H1 (cell line): ENCODE measurements at regions not wholly inside any gene's neighbourhood (a gene's known extent, or its start where the extent isn't known, plus 50 kb on each side); places are given as distances from the start of the nearest gene placed in this dataset.

ENCODE experiments used
- CTCF ChIA-PET: fragments of 300-600 bp; sonication (Branson Sonifier 250); formaldehyde crosslinking; loops from one replicate; lab custom pipeline; 2021; ENCODE audit not compliant: partially characterized antibody; lab: Charles Lee
- POLR2A ChIA-PET: fragments of 300-600 bp; sonication (Branson Sonifier 250); formaldehyde crosslinking; loops from one replicate; lab custom pipeline; 2021; ENCODE audit warnings: inconsistent platforms; ENCODE audit not compliant: partially characterized antibody; lab: Charles Lee
- DNase-seq, 2 experiments: peaks; one replicate each; pipeline versions ENCODE4 v3.0.0 to v3.0.0-alpha.2; 2010 to 2022; ENCODE audit warnings: low spot score in 2 of 2, low read depth in 1 of 2, mixed read lengths in 1 of 2
- FAIRE-seq: peaks from 2 replicates; lab custom pipeline; 2011; peaks lifted over from hg19 to GRCh38; lab: Jason Lieb, UNC
- H2AFZ ChIP-seq: 2 replicates; pipeline ENCODE4 v1.8.1; 2012; ENCODE audit warnings: low read length, inconsistent platforms
- H2AK5ac ChIP-seq: 2 replicates; pipeline ENCODE4 v1.6.1; 2013; ENCODE audit warnings: low read depth, low read length
- H2BK120ac ChIP-seq: replicated peaks from 2 replicates; pipeline ENCODE3; 2013; ENCODE audit warnings: low read depth, low read length, inconsistent platforms
- H2BK12ac ChIP-seq: 2 replicates; pipeline ENCODE4 v1.6.1; 2013; ENCODE audit warnings: low read depth, low read length
- H2BK15ac ChIP-seq: 2 replicates; pipeline ENCODE4 v1.6.1; 2013; ENCODE audit warnings: low read length
- H2BK20ac ChIP-seq: 2 replicates; pipeline ENCODE4 v1.6.1; 2013; ENCODE audit warnings: low read length
- H2BK5ac ChIP-seq: 2 replicates; pipeline ENCODE4 v1.6.1; 2013; ENCODE audit warnings: low read depth, low read length
- H3K14ac ChIP-seq: 2 replicates; pipeline ENCODE4 v1.6.1; 2013; ENCODE audit warnings: inconsistent platforms; ENCODE audit not compliant: insufficient read length
- H3K18ac ChIP-seq: 2 replicates; pipeline ENCODE4 v1.6.1; 2013; ENCODE audit warnings: low read length; ENCODE audit errors: extremely low read depth
- H3K23ac ChIP-seq: 2 replicates; pipeline ENCODE4 v1.6.1; 2013; ENCODE audit warnings: inconsistent platforms; ENCODE audit not compliant: insufficient read length
- H3K23me2 ChIP-seq: 2 replicates; pipeline ENCODE4 v1.6.1; 2013; ENCODE audit warnings: low read depth, low read length
- H3K27ac ChIP-seq: 2 replicates; pipeline ENCODE4 v1.6.1; 2011; ENCODE audit warnings: low read depth, low read length, inconsistent platforms
- H3K27me3 ChIP-seq, 4 experiments: replicated peaks in 1 of 4; 1 replicate in 1 of 4; 2 replicates in 3 of 4; pipeline versions ENCODE4 v1.6.1 to v1.8.1; 2011 to 2013; ENCODE audit warnings: low read length in 3 of 4, mild to moderate bottlenecking in 3 of 4, inconsistent platforms in 2 of 4, mixed read lengths in 2 of 4, moderate library complexity in 1 of 4; ENCODE audit not compliant: control insufficient read depth in 3 of 4, insufficient read depth in 3 of 4; ENCODE audit errors: extremely low read depth in 1 of 4
- H3K36me3 ChIP-seq, 4 experiments: 2 replicates each; pipeline versions ENCODE4 v1.6.1 to v1.8.1; 2011 to 2013; ENCODE audit warnings: mild to moderate bottlenecking in 4 of 4, low read length in 3 of 4, moderate library complexity in 2 of 4, control low read depth in 1 of 4, inconsistent platforms in 1 of 4; ENCODE audit not compliant: insufficient read depth in 4 of 4, control insufficient read depth in 2 of 4
- H3K4ac ChIP-seq: replicated peaks from 2 replicates; pipeline ENCODE3; 2013; ENCODE audit warnings: low read length, low read depth, mixed read lengths, inconsistent platforms; ENCODE audit not compliant: insufficient read length
- H3K4me1 ChIP-seq, 4 experiments: replicated peaks in 1 of 4; 1 replicate in 1 of 4; 2 replicates in 3 of 4; pipeline versions ENCODE4 v1.6.1 to v1.8.1; 2011 to 2013; ENCODE audit warnings: low read length in 3 of 4, inconsistent platforms in 2 of 4, mixed read lengths in 1 of 4; ENCODE audit not compliant: insufficient read depth in 4 of 4, control insufficient read depth in 3 of 4
- H3K4me2 ChIP-seq, 2 experiments: 2 replicates each; pipeline versions ENCODE4 v1.6.1 to v1.8.1; 2011 to 2013; ENCODE audit warnings: low read depth in 2 of 2, low read length in 2 of 2, control low read depth in 1 of 2, inconsistent platforms in 1 of 2, mild to moderate bottlenecking in 1 of 2; ENCODE audit not compliant: insufficient read depth in 1 of 2
- H3K4me3 ChIP-seq, 4 experiments: fragments of 200-600, 300-600 bp in 1 of 4; sonication (generic), shearing (Covaris generic), sonication (Bioruptor Twin) in 1 of 4; 2 replicates each; pipeline versions ENCODE4 v1.5.1 to v1.8.1; 2011 to 2016; ENCODE audit warnings: low read length in 4 of 4, low read depth in 3 of 4, control low read depth in 2 of 4, inconsistent platforms in 2 of 4, mild to moderate bottlenecking in 2 of 4, mixed read lengths in 1 of 4, moderate library complexity in 1 of 4; ENCODE audit not compliant: insufficient read depth in 2 of 4; ENCODE audit errors: extremely low read depth in 1 of 4
- H3K56ac ChIP-seq: replicated peaks from 2 replicates; pipeline ENCODE3; 2013; ENCODE audit warnings: low read depth, mild to moderate bottlenecking, mixed read lengths, low read length, inconsistent platforms; ENCODE audit not compliant: insufficient read length
- H3K79me1 ChIP-seq: 2 replicates; pipeline ENCODE4 v1.6.1; 2013; ENCODE audit warnings: low read depth, low read length, control low read depth
- H3K79me2 ChIP-seq, 2 experiments: 2 replicates each; pipeline versions ENCODE4 v1.6.1 to v1.8.1; 2012 to 2013; ENCODE audit warnings: low read length in 2 of 2, mild to moderate bottlenecking in 2 of 2, inconsistent platforms in 1 of 2; ENCODE audit not compliant: insufficient read depth in 2 of 2, control insufficient read depth in 1 of 2
- H3K9ac ChIP-seq, 4 experiments: replicated peaks in 1 of 4; 1 replicate in 1 of 4; 2 replicates in 3 of 4; pipeline versions ENCODE4 v1.6.1 to v1.8.1; 2011 to 2013; ENCODE audit warnings: low read depth in 3 of 4, low read length in 3 of 4, control low read depth in 2 of 4, mild to moderate bottlenecking in 2 of 4, moderate library complexity in 2 of 4, inconsistent platforms in 1 of 4; ENCODE audit errors: extremely low read depth in 1 of 4
- H3K9me3 ChIP-seq, 2 experiments: 2 replicates each; pipeline versions ENCODE4 v1.6.1 to v1.8.1; 2012 to 2013; ENCODE audit warnings: mild to moderate bottlenecking in 2 of 2, moderate library complexity in 2 of 2, control low read depth in 1 of 2, inconsistent platforms in 1 of 2, low read depth in 1 of 2, low read length in 1 of 2, mixed read lengths in 1 of 2; ENCODE audit not compliant: insufficient read depth in 2 of 2
- H4K20me1 ChIP-seq, 2 experiments: replicated peaks in 1 of 2; 2 replicates each; pipeline versions ENCODE3 to v1.8.1; 2011 to 2013; ENCODE audit warnings: inconsistent platforms in 2 of 2, low read length in 2 of 2, mild to moderate bottlenecking in 1 of 2; ENCODE audit not compliant: insufficient read depth in 2 of 2, control insufficient read depth in 1 of 2
- H4K5ac ChIP-seq: 2 replicates; pipeline ENCODE4 v1.6.1; 2013; ENCODE audit warnings: low read length, low read depth, mixed read lengths, inconsistent platforms; ENCODE audit not compliant: insufficient read length
- H4K8ac ChIP-seq: 2 replicates; pipeline ENCODE4 v1.8.0; 2013; ENCODE audit warnings: mild to moderate bottlenecking, moderate library complexity, low read length, inconsistent platforms; ENCODE audit not compliant: insufficient read depth; ENCODE audit errors: extremely low read depth
- H4K91ac ChIP-seq: replicated peaks from 2 replicates; pipeline ENCODE3; 2013; ENCODE audit warnings: low read length, mixed read lengths, inconsistent platforms; ENCODE audit not compliant: insufficient read length
- JUND ChIP-seq: IDR thresholded peaks from 2 replicates; pipeline ENCODE4 v1.6.1; 2011; ENCODE audit warnings: mild to moderate bottlenecking, improper control_type of control experiment, low read length
- WGBS, 2 experiments: shearing (Covaris generic) in 1 of 2; methylation state at CpG; one replicate each; pipeline versions ENCODE4 v1.1.6 to v1.1.7; 2013 to 2015; ENCODE audit warnings: low lambda C conversion rate in 2 of 2, mixed read lengths in 2 of 2, inconsistent platforms in 1 of 2, low coverage in 1 of 2, missing lambda C conversion rate in 1 of 2; ENCODE audit not compliant: insufficient replicate concordance in 2 of 2, insufficient coverage in 1 of 2, insufficient read length in 1 of 2; ENCODE audit errors: extremely low coverage in 1 of 2, missing lambda C conversion rate in 1 of 2; 5-methylcytosine and 5-hydroxymethylcytosine counted together

GRCh38 chr2:138942466-138942865, 162.3 kb upstream of the NXPH2 start:
- no peak overlapping the region for H2BK15ac ChIP-seq
- no peaks in the 10 kb centered on the region for H3K27me3 ChIP-seq
- H2AK5ac ChIP-seq = no peak overlapping the region
- FAIRE-seq = no peak
- H3K79me2 ChIP-seq = no peaks in the 10 kb centered on the region
- H2BK120ac ChIP-seq = no peak overlapping the region
- CTCF ChIA-PET = interaction anchor here (0.6 to 2.3 kb wide), 4 partner anchors 11 to 1866 kb away, joined by 3 to 8 read pairs (median 3); no protein-coding TSS in a partner anchor
- no peaks in the 10 kb centered on the region for H3K36me3 ChIP-seq
- no peak overlapping the region for H3K4me3 ChIP-seq
- peak overlapping the region; percentile 85 for H2AFZ ChIP-seq
- H4K5ac ChIP-seq = no peak overlapping the region
- POLR2A ChIA-PET = interaction anchor here (1.6 kb wide), 1 partner anchor 11 kb away, joined by 3 read pairs; no protein-coding TSS in a partner anchor
- no peaks in the 10 kb centered on the region for H3K4me1 ChIP-seq
- H4K91ac ChIP-seq = no peak overlapping the region
- no peak overlapping the region for H3K14ac ChIP-seq
- no peak overlapping the region for H4K8ac ChIP-seq
- H3K23me2 ChIP-seq = no peaks in the 10 kb centered on the region
- no peaks in the 10 kb centered on the region for H4K20me1 ChIP-seq
- no peak overlapping the region for H3K56ac ChIP-seq
- 80% methylated on average over 6 of the region's 6 CpGs; no CpG with 5 or more reads in 1 of the 2 experiments for WGBS, 2 experiments
- H3K27ac ChIP-seq = no peak overlapping the region
- DNase-seq = no peak
- H2BK20ac ChIP-seq = no peak overlapping the region
- no peak overlapping the region for H2BK12ac ChIP-seq
- H3K9ac ChIP-seq = no peak overlapping the region
- no peak overlapping the region for H3K23ac ChIP-seq
- H3K4me2 ChIP-seq = no peak overlapping the region
- no peaks in the 10 kb centered on the region for H3K79me1 ChIP-seq
- H3K4ac ChIP-seq = no peak overlapping the region
- no peak overlapping the region for H3K18ac ChIP-seq
- no peaks in the 10 kb centered on the region; a peak in 1 of 4 replicates for H3K9me3 ChIP-seq
- H2BK5ac ChIP-seq = no peak overlapping the region
- TF ChIP-seq JUND = no peak
